K562 (cell line): ENCODE measurements at regions not wholly inside any gene's neighbourhood (a gene's known extent, or its start where the extent isn't known, plus 50 kb on each side); places are given as distances from the start of the nearest gene placed in this dataset.

Experiments
- ATAC-seq: fragments of 200-7000 bp; cut with Tn5 transposase; 3 replicates; pipeline ENCODE4 v1.9.1; 2020; ENCODE audit warnings: moderate library complexity
- BruUV-seq: library from RNA; stranded (reverse); fragments of 400-500 nt; replicated peaks from 2 replicates; lab custom pipeline; 2021; lab: Mats Ljungman, UMichigan
- CTCF ChIA-PET: fragments of 300-600 bp; formaldehyde crosslinking; extraction: SDS; loops from one replicate; lab custom pipeline; 2021; ENCODE audit warnings: low intra/inter-chr PET ratio; lab: Yijun Ruan, JAX
- POLR2A ChIA-PET: fragments of 300-600, 350-650 bp; sonication (Branson Sonifier 250); formaldehyde crosslinking; extraction: SDS; loops from one replicate; lab custom pipeline; 2021; ENCODE audit warnings: antibody characterized with exemption, inconsistent platforms; lab: Yijun Ruan, JAX
- DNase-seq, 4 experiments: peaks; one replicate each; pipeline versions ENCODE4 v3.0.0 to v3.0.0-alpha.2; 2011 to 2018; ENCODE audit warnings: low spot score in 3 of 4, mixed read lengths in 3 of 4; ENCODE audit errors: extremely low read depth in 1 of 4
- FAIRE-seq: peaks from 2 replicates; lab custom pipeline; 2011; peaks lifted over from hg19 to GRCh38; lab: Jason Lieb, UNC
- H2AFZ ChIP-seq: 2 replicates; pipeline ENCODE4 v1.6.0; 2011; ENCODE audit warnings: low read depth, low read length, control low read depth, inconsistent platforms
- H3K27ac ChIP-seq: fragments of 200-600 bp; 3 replicates; pipeline ENCODE4 v1.8.0; 2011; ENCODE audit warnings: low read depth, mild to moderate bottlenecking, control low read depth, inconsistent platforms, low read length, moderate library complexity, mixed read lengths; ENCODE audit errors: extremely low read depth
- H3K27me3 ChIP-seq, 2 experiments: fragments of 300-600 bp in 1 of 2; 2 replicates in 1 of 2; 3 replicates in 1 of 2; pipeline versions ENCODE4 v1.6.0 to v1.8.0; 2011; ENCODE audit warnings: inconsistent platforms in 2 of 2, low read length in 2 of 2, mild to moderate bottlenecking in 1 of 2, mixed read lengths in 1 of 2, moderate library complexity in 1 of 2; ENCODE audit not compliant: control insufficient read depth in 2 of 2, insufficient read depth in 2 of 2
- H3K36me3 ChIP-seq: fragments of 300-600 bp; 3 replicates; pipeline ENCODE4 v1.8.0; 2011; ENCODE audit warnings: mild to moderate bottlenecking, low read length, inconsistent platforms; ENCODE audit not compliant: control insufficient read depth, insufficient read depth
- H3K4me1 ChIP-seq, 2 experiments: fragments of 200-600 bp in 1 of 2; replicated peaks in 1 of 2; 2 replicates in 1 of 2; 3 replicates in 1 of 2; pipeline versions ENCODE4 v1.5.1 to v1.8.0; 2011; ENCODE audit warnings: inconsistent platforms in 2 of 2, low read length in 2 of 2, mild to moderate bottlenecking in 1 of 2, mixed read lengths in 1 of 2, moderate library complexity in 1 of 2; ENCODE audit not compliant: control insufficient read depth in 2 of 2, insufficient read depth in 2 of 2
- H3K4me2 ChIP-seq: 2 replicates; pipeline ENCODE4 v1.6.1; 2011; ENCODE audit warnings: low read length, control low read depth, inconsistent platforms, mixed read lengths; ENCODE audit not compliant: insufficient read depth
- H3K4me3 ChIP-seq: fragments of 200-600 bp; sonication (generic), shearing (Covaris generic); 2 replicates; pipeline ENCODE4 v1.5.1; 2016; ENCODE audit warnings: control low read depth, inconsistent platforms
- H3K79me2 ChIP-seq: fragments of 200-600 bp; 3 replicates; pipeline ENCODE4 v1.8.0; 2011; ENCODE audit warnings: low read length, inconsistent platforms; ENCODE audit not compliant: control insufficient read depth, insufficient read depth
- H3K9ac ChIP-seq, 2 experiments: 2 replicates each; pipeline versions ENCODE4 v1.6.0 to v1.6.1; 2011; ENCODE audit warnings: low read depth in 2 of 2, low read length in 2 of 2, control low read depth in 1 of 2, inconsistent platforms in 1 of 2, mild to moderate bottlenecking in 1 of 2, mixed read lengths in 1 of 2; ENCODE audit not compliant: insufficient read depth in 1 of 2
- H3K9me1 ChIP-seq: one replicate; pipeline ENCODE4 v1.6.0; 2011; ENCODE audit warnings: inconsistent platforms, mild to moderate bottlenecking, low read length, moderate library complexity; ENCODE audit not compliant: control insufficient read depth, insufficient read depth
- H3K9me3 ChIP-seq: replicated peaks from 2 replicates; pipeline ENCODE4 v1.5.1; 2011; ENCODE audit warnings: low read depth, low read length, inconsistent platforms; ENCODE audit not compliant: control insufficient read depth, insufficient read depth
- H4K20me1 ChIP-seq: replicated peaks from 2 replicates; pipeline ENCODE4 v1.6.1; 2011; ENCODE audit warnings: low read length, inconsistent platforms, mixed read lengths; ENCODE audit not compliant: control insufficient read depth, insufficient read depth
- FUS ChIP-seq: fragments of 200-400 bp; formaldehyde crosslinking; optimal IDR thresholded peaks from 2 replicates; pipeline ENCODE3; 2017; ENCODE audit warnings: low read depth, low read length
- GTF2F1 ChIP-seq: IDR thresholded peaks from 2 replicates; pipeline ENCODE4 v1.6.1; 2011; ENCODE audit warnings: low read depth, low read length, improper control_type of control experiment
- PYGO2 ChIP-seq: fragments of 450-650 bp; IDR thresholded peaks from 2 replicates; pipeline ENCODE4 v1.6.1; 2016; ENCODE audit warnings: mild to moderate bottlenecking, missing genetic modification characterization, moderate library complexity, missing compliant biosample characterization
- SAFB2 ChIP-seq: fragments of 200-400 bp; formaldehyde crosslinking; IDR thresholded peaks from 2 replicates; pipeline ENCODE4 v1.6.1; 2018; ENCODE audit warnings: borderline replicate concordance, low read length, low read depth, moderate library complexity; ENCODE audit not compliant: severe bottlenecking
- ZNF134 ChIP-seq: fragments of 250-450 bp; sonication (Bioruptor Pico); conservative IDR thresholded peaks from 2 replicates; pipeline ENCODE4 v1.4.0; 2020
- ZNF785 ChIP-seq: fragments of 250-450 bp; sonication (Bioruptor Pico); IDR thresholded peaks from 2 replicates; pipeline ENCODE4 v1.4.0; 2020; ENCODE audit warnings: mild to moderate bottlenecking
- WGBS: fragments of 100-300 bp; shearing (Covaris generic); methylation state at CpG from one replicate; pipeline ENCODE4 v1.1.6; 2016; ENCODE audit warnings: low coverage, mixed read lengths; ENCODE audit not compliant: insufficient coverage; ENCODE audit errors: missing lambda C conversion rate; 5-methylcytosine and 5-hydroxymethylcytosine counted together
- in situ Hi-C: fragments of 300-500 bp; cut with MboI; formaldehyde crosslinking; loops from 4 replicates; pipeline ENCODE4 v1.15.0; 2018; ENCODE audit warnings: inconsistent platforms, mixed read lengths
- intact Hi-C: fragments of 100-400 bp; cut with micrococcal nuclease; formaldehyde crosslinking; loops from 2 replicates; pipeline ENCODE4 v1.14.2; 2022
- TF ChIP-seq, protein P1 (sequence below): fragments of 450-650 bp; IDR thresholded peaks from 2 replicates; pipeline ENCODE4 v1.6.1; 2017; ENCODE audit warnings: mild to moderate bottlenecking, moderate library complexity
- TF ChIP-seq, protein P2 (sequence below): IDR thresholded peaks from 2 replicates; pipeline ENCODE4 v1.6.1; 2012; ENCODE audit warnings: low read depth, low read length, improper control_type of control experiment, borderline replicate concordance
- TF ChIP-seq, protein P3 (sequence below): fragments of 450-650 bp; formaldehyde crosslinking; IDR thresholded peaks from 2 replicates; pipeline ENCODE4 v1.4.0; 2022; ENCODE audit warnings: mild to moderate bottlenecking, moderate library complexity

DNA sequence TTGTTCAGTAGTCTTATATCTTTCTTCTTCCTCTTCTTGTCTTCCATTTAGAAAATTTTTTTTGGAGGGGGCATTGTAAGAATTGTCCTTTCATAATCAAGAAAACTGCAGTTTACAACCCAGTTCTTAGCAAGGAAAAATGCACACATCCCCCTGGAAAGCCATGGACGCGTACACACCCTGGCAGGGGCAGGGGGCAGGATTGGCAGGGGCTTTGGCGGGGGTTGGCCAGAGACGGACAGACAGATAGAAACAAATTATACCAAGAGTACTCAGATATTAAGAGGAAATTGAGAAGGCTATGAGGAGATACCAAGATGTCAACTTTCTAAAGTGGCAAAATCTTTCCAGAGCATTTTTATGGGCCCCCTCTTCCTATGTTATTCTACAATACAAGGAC, 322.5 kb upstream of the CPXCR1 start:
- Histone ChIP-seq H3K9ac (no peak overlapping the region), H3K27me3 (no peaks in the 10 kb centered on the region), H3K4me3 (no peak overlapping the region), H3K36me3 (no peaks in the 10 kb centered on the region), H3K9me1 (no peaks in the 10 kb centered on the region), H3K4me1 (no peaks in the 10 kb centered on the region), H3K9me3 (no peaks in the 10 kb centered on the region), H2AFZ (no peak overlapping the region), H3K79me2 (no peaks in the 10 kb centered on the region), H3K27ac (no peak overlapping the region), H4K20me1 (no peaks in the 10 kb centered on the region), H3K4me2 (no peak overlapping the region)
- FAIRE-seq: no peak
- TF ChIP-seq FUS (no peak), SAFB2 (no peak), GTF2F1 (no peak), ZNF134 (CRISPR knock-in tag) (no peak)
- TF ChIP-seq, protein P1, sequence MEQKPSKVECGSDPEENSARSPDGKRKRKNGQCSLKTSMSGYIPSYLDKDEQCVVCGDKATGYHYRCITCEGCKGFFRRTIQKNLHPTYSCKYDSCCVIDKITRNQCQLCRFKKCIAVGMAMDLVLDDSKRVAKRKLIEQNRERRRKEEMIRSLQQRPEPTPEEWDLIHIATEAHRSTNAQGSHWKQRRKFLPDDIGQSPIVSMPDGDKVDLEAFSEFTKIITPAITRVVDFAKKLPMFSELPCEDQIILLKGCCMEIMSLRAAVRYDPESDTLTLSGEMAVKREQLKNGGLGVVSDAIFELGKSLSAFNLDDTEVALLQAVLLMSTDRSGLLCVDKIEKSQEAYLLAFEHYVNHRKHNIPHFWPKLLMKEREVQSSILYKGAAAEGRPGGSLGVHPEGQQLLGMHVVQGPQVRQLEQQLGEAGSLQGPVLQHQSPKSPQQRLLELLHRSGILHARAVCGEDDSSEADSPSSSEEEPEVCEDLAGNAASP: no peak
- intact Hi-C loops (no loop called here), in situ Hi-C loops (no loop called here)
- BruUV-seq: no TSS peak
- POLR2A ChIA-PET: no interaction called here
- CTCF ChIA-PET: no interaction called here
- 0% methylated on average over 4 of the region's 4 CpGs for WGBS
- ATAC-seq: no peak
- no peak for DNase-seq

DNA sequence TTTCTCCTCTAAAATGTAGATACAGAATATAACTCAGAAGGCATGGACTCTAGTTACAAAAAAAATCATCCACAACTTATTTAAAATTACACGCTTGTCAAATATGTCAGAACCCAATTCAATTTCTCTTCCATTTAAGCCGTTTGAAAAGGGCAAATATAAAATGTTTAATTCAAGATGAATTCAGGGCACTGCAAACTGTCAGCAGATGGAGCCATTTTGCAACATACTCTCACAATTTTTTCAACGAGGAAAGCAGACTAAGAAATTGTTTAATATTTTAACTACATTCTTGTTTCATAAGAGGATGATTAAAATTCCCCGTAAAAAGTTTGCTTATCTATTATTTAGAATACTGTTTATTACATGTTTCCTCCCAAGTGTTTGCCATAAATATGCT, 321.3 kb upstream of the CPXCR1 start:
- Histone ChIP-seq H3K4me1 (no peaks in the 10 kb centered on the region), H3K36me3 (no peaks in the 10 kb centered on the region), H3K9ac (no peak overlapping the region), H3K79me2 (no peaks in the 10 kb centered on the region), H3K9me1 (no peaks in the 10 kb centered on the region), H3K4me3 (no peak overlapping the region), H3K4me2 (no peak overlapping the region), H4K20me1 (no peaks in the 10 kb centered on the region), H3K9me3 (no peaks in the 10 kb centered on the region), H2AFZ (no peak overlapping the region), H3K27ac (no peak overlapping the region), H3K27me3 (no peaks in the 10 kb centered on the region)
- ChIA-PET CTCF (no interaction called here), POLR2A (no interaction called here)
- intact Hi-C loops (no loop called here), in situ Hi-C loops (no loop called here)
- DNase-seq: no peak
- no peak for FAIRE-seq
- BruUV-seq: no TSS peak
- WGBS: 0% methylated on average over 4 of the region's 4 CpGs
- TF ChIP-seq, protein P2, sequence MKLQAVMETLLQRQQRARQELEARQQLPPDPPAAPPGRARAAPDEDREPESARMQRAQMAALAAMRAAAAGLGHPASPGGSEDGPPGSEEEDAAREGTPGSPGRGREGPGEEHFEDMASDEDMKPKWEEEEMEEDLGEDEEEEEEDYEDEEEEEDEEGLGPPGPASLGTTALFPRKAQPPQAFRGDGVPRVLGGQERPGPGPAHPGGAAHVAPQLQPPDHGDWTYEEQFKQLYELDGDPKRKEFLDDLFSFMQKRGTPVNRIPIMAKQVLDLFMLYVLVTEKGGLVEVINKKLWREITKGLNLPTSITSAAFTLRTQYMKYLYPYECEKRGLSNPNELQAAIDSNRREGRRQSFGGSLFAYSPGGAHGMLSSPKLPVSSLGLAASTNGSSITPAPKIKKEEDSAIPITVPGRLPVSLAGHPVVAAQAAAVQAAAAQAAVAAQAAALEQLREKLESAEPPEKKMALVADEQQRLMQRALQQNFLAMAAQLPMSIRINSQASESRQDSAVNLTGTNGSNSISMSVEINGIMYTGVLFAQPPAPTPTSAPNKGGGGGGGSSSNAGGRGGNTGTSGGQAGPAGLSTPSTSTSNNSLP: no peak
- TF ChIP-seq, protein P3, sequence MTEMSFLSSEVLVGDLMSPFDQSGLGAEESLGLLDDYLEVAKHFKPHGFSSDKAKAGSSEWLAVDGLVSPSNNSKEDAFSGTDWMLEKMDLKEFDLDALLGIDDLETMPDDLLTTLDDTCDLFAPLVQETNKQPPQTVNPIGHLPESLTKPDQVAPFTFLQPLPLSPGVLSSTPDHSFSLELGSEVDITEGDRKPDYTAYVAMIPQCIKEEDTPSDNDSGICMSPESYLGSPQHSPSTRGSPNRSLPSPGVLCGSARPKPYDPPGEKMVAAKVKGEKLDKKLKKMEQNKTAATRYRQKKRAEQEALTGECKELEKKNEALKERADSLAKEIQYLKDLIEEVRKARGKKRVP (CRISPR knock-in tag): no peak
- TF ChIP-seq PYGO2 (tag) (no peak), ZNF785 (CRISPR knock-in tag) (no peak)
- no peak for ATAC-seq
